ENCODE measurements at regions not wholly inside any gene's neighbourhood (a gene's known extent, or its start where the extent isn't known, plus 50 kb on each side); places are given as distances from the start of the nearest gene placed in this dataset.

DNA sequence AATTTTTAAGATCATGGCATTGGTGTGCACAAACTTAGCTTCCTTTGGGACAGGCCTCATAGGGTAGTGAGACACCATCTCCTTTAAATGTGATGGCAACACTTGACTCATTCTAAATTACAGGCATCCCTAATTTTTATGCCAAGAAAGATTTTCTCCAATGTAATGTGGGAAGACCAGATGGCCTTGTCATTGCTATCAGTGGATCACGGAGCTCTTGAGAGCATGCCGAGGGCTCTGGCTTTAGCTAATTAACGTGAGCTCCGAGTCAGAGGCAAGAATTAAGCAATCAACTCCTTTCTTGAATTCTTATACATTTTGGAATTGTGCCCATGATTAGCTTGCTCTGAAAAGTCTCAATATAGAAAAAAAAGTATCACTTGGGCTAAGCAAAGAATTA, 215.8 kb downstream of the LRRC70 start:
- TF ChIP-seq, protein P1, sequence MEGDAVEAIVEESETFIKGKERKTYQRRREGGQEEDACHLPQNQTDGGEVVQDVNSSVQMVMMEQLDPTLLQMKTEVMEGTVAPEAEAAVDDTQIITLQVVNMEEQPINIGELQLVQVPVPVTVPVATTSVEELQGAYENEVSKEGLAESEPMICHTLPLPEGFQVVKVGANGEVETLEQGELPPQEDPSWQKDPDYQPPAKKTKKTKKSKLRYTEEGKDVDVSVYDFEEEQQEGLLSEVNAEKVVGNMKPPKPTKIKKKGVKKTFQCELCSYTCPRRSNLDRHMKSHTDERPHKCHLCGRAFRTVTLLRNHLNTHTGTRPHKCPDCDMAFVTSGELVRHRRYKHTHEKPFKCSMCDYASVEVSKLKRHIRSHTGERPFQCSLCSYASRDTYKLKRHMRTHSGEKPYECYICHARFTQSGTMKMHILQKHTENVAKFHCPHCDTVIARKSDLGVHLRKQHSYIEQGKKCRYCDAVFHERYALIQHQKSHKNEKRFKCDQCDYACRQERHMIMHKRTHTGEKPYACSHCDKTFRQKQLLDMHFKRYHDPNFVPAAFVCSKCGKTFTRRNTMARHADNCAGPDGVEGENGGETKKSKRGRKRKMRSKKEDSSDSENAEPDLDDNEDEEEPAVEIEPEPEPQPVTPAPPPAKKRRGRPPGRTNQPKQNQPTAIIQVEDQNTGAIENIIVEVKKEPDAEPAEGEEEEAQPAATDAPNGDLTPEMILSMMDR (IDR thresholded peaks at IDR 0.05; ENCODE audit: low read length): no peak
- no peak for TF ChIP-seq EZH2 (IDR thresholded peaks at IDR 0.05; ENCODE audit: borderline replicate concordance, low read length)

Measured in OCI-LY1 (cell line).